ENCODE measurements at regions not wholly inside any gene's neighbourhood (a gene's known extent, or its start where the extent isn't known, plus 50 kb on each side); places are given as distances from the start of the nearest gene placed in this dataset.
A peak's percentile ranks its signal among the peaks of the same experiment; 100 is the strongest.

GRCh38 chr10:111203615-111204014 lies 126.8 kb downstream of the ADRA2A start:
- no peak for DNase-seq (ENCODE audit: low spot score)

- no peak for DNase-seq (ENCODE audit: low spot score)
These were observed 128.0 kb downstream of the ADRA2A start for GRCh38 chr10:111204838-111205237.

- DNase-seq (ENCODE audit: low spot score) = no peak
These were observed 129.7 kb downstream of the ADRA2A start for GRCh38 chr10:111206521-111206920.

GRCh38 chr10:111207500-111207899 lies 130.7 kb downstream of the ADRA2A start:
- DNase-seq (ENCODE audit: low spot score) = no peak

- DNase-seq (ENCODE audit: low spot score) = no peak
These were observed 132.1 kb downstream of the ADRA2A start for GRCh38 chr10:111208951-111209350.

- no peak for DNase-seq (ENCODE audit: low spot score)
These were observed 132.9 kb downstream of the ADRA2A start for GRCh38 chr10:111209692-111210091.

- no peak for DNase-seq (ENCODE audit: low spot score)
These were observed 134.4 kb downstream of the ADRA2A start for GRCh38 chr10:111211241-111211640.

- no peak for DNase-seq (ENCODE audit: low spot score)
These were observed 134.9 kb downstream of the ADRA2A start for GRCh38 chr10:111211706-111212105.

- no peak for DNase-seq (ENCODE audit: low spot score)
These were observed 145.1 kb downstream of the ADRA2A start for GRCh38 chr10:111221682-111222480.

GRCh38 chr10:111222961-111223360 lies 146.1 kb downstream of the ADRA2A start:
- DNase-seq (ENCODE audit: low spot score) = no peak

- DNase-seq (ENCODE audit: low spot score) = no peak
These were observed 154.9 kb downstream of the ADRA2A start for GRCh38 chr10:111231779-111232178.

- peak; percentile 28 for DNase-seq (ENCODE audit: low spot score)
These were observed 156.6 kb downstream of the ADRA2A start for GRCh38 chr10:111233439-111233838.

- no peak for DNase-seq (ENCODE audit: low spot score)
These were observed 157.5 kb downstream of the ADRA2A start for GRCh38 chr10:111234234-111234913.

GRCh38 chr10:111234914-111235302 lies 158.1 kb downstream of the ADRA2A start:
- DNase-seq (ENCODE audit: low spot score) = no peak

GRCh38 chr10:111240348-111240747 lies 163.5 kb downstream of the ADRA2A start:
- DNase-seq (ENCODE audit: low spot score) = no peak

- no peak for DNase-seq (ENCODE audit: low spot score)
These were observed 166.3 kb downstream of the ADRA2A start for GRCh38 chr10:111243126-111243525.

- DNase-seq (ENCODE audit: low spot score) = no peak
These were observed 169.3 kb downstream of the ADRA2A start for GRCh38 chr10:111246136-111246535.

- DNase-seq (ENCODE audit: low spot score) = no peak
These were observed 170.1 kb downstream of the ADRA2A start for GRCh38 chr10:111246814-111247452.

GRCh38 chr10:111247781-111248389 lies 171.1 kb downstream of the ADRA2A start:
- DNase-seq (ENCODE audit: low spot score) = no peak

GRCh38 chr10:111249925-111250324 lies 173.1 kb downstream of the ADRA2A start:
- DNase-seq (ENCODE audit: low spot score) = no peak

GRCh38 chr10:111261081-111261615 lies 184.3 kb downstream of the ADRA2A start:
- DNase-seq (ENCODE audit: low spot score) = no peak

GRCh38 chr10:111265341-111265740 lies 188.5 kb downstream of the ADRA2A start:
- DNase-seq (ENCODE audit: low spot score) = no peak

Measured in RKO (cell line).